Osteoblast (primary cell): ENCODE measurements at regions not wholly inside any gene's neighbourhood (a gene's known extent, or its start where the extent isn't known, plus 50 kb on each side); places are given as distances from the start of the nearest gene placed in this dataset.

Experiments
- DNase-seq: peaks from one replicate; pipeline ENCODE4 v3.0.0; 2011; ENCODE audit warnings: low spot score, mixed read lengths; ENCODE audit not compliant: insufficient read length; ENCODE audit errors: missing footprints
- H2AFZ ChIP-seq: 2 replicates; pipeline ENCODE4 v1.6.0; 2011; ENCODE audit warnings: mild to moderate bottlenecking, low read length
- H3K27ac ChIP-seq: 2 replicates; pipeline ENCODE4 v1.5.1; 2011; ENCODE audit warnings: mild to moderate bottlenecking, low read depth, low read length, moderate library complexity
- H3K27me3 ChIP-seq: 2 replicates; pipeline ENCODE4 v1.6.0; 2012; ENCODE audit warnings: mild to moderate bottlenecking, control low read depth, inconsistent platforms, low read length, moderate library complexity; ENCODE audit not compliant: insufficient read depth
- H3K36me3 ChIP-seq: 2 replicates; pipeline ENCODE4 v1.5.1; 2011; ENCODE audit warnings: mild to moderate bottlenecking, low read length, control low read depth, moderate library complexity; ENCODE audit not compliant: insufficient read depth
- H3K4me1 ChIP-seq: 2 replicates; pipeline ENCODE4 v1.5.1; 2011; ENCODE audit warnings: mild to moderate bottlenecking, low read length, control low read depth, moderate library complexity; ENCODE audit not compliant: insufficient read depth
- H3K4me2 ChIP-seq: 2 replicates; pipeline ENCODE4 v1.6.0; 2011; ENCODE audit warnings: mild to moderate bottlenecking, low read length; ENCODE audit not compliant: insufficient read depth
- H3K4me3 ChIP-seq: fragments of 200-600 bp; sonication (generic); 3 replicates; pipeline ENCODE4 v1.5.1; 2012; ENCODE audit warnings: mild to moderate bottlenecking, low read length, inconsistent platforms; ENCODE audit not compliant: insufficient read depth
- H3K79me2 ChIP-seq: 2 replicates; pipeline ENCODE4 v1.6.0; 2012; ENCODE audit warnings: mild to moderate bottlenecking, low read length, control low read depth, inconsistent platforms; ENCODE audit not compliant: insufficient read depth
- H3K9me3 ChIP-seq: 2 replicates; pipeline ENCODE4 v1.5.1; 2011; ENCODE audit warnings: low read depth, low read length, control low read depth
- H4K20me1 ChIP-seq: 2 replicates; pipeline ENCODE4 v1.6.0; 2012; ENCODE audit warnings: mild to moderate bottlenecking, low read length, control low read depth; ENCODE audit not compliant: insufficient read depth
- TF ChIP-seq, protein P1 (sequence below): IDR thresholded peaks from 2 replicates; pipeline ENCODE4 v1.5.1; 2011; ENCODE audit warnings: mild to moderate bottlenecking, low read depth, low read length, moderate library complexity; ENCODE audit errors: extremely low read depth

- H4K20me1 ChIP-seq = no peaks in the 10 kb centered on the region
- H3K27ac ChIP-seq = no peak overlapping the region
- no peaks in the 10 kb centered on the region for H3K79me2 ChIP-seq
- H3K36me3 ChIP-seq = no peaks in the 10 kb centered on the region
- TF ChIP-seq, protein P1, sequence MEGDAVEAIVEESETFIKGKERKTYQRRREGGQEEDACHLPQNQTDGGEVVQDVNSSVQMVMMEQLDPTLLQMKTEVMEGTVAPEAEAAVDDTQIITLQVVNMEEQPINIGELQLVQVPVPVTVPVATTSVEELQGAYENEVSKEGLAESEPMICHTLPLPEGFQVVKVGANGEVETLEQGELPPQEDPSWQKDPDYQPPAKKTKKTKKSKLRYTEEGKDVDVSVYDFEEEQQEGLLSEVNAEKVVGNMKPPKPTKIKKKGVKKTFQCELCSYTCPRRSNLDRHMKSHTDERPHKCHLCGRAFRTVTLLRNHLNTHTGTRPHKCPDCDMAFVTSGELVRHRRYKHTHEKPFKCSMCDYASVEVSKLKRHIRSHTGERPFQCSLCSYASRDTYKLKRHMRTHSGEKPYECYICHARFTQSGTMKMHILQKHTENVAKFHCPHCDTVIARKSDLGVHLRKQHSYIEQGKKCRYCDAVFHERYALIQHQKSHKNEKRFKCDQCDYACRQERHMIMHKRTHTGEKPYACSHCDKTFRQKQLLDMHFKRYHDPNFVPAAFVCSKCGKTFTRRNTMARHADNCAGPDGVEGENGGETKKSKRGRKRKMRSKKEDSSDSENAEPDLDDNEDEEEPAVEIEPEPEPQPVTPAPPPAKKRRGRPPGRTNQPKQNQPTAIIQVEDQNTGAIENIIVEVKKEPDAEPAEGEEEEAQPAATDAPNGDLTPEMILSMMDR = no peak
- no peak overlapping the region for H3K4me2 ChIP-seq
- H3K9me3 ChIP-seq = no peaks in the 10 kb centered on the region
- H3K4me1 ChIP-seq = no peaks in the 10 kb centered on the region
- DNase-seq = no peak
- H3K4me3 ChIP-seq = no peak overlapping the region
- no peaks in the 10 kb centered on the region for H3K27me3 ChIP-seq
- no peak overlapping the region for H2AFZ ChIP-seq
Observed at GRCh38 chr12:28817524-28817923, 331.6 kb upstream of the FAR2 start.

DNA sequence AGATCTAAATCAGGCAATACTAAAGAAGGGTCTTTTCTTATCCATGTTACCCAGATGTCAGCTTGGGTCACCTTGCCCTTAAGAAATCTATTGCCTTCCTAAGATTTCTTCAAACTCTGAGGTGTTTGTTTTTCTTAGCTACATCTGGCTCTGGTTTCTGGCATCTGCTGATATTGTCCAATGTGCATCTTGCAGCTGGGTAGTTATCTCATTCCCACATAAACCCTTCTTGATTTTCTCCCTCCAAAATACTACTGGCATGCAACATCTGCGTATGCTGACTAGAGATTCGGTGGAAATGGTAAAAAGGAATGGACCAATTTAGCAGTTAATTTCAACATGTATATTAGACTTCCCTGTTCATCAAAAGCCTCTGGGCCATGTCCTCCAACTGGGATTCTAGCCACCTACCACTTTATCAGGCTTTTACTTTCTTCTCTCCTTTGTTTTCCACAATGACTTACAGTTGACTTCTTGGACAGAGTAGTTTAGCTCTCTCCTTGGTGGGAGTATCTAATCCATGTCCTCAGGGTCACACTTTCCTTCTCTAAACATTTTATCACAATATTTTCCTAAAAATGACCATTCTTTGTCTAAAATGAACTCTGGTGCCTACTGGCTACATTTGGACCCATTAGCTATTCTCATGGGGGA is 324.8 kb upstream of the FAR2 start:
- Histone ChIP-seq H3K27me3 (no peaks in the 10 kb centered on the region), H3K27ac (no peak overlapping the region), H3K79me2 (no peaks in the 10 kb centered on the region), H2AFZ (no peak overlapping the region), H3K36me3 (no peaks in the 10 kb centered on the region), H3K4me2 (no peak overlapping the region), H3K4me3 (no peak overlapping the region), H3K9me3 (no peaks in the 10 kb centered on the region), H4K20me1 (no peaks in the 10 kb centered on the region), H3K4me1 (no peaks in the 10 kb centered on the region)
- TF ChIP-seq, protein P1 = no peak
- no peak for DNase-seq

DNA sequence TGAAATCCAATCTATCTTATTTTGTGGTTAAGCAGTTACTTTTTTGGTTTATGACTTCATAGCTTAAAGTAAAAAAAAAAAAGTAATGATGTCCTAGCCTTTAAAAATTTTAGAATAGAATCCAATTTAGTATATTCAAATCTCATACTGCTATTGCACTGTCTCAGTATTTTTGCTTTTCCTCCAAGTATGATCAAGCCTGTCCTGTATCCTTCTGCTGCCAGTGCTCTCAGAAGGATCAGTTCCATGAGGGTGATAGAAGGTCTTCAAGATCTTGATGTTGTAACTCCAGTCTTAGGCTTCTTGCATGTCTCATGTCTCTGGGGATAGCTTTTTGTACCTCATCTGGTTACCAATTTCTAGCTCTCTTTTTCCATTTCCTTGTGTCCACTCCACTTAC is 324.2 kb upstream of the FAR2 start:
- no peak for DNase-seq
- H3K79me2 ChIP-seq = no peaks in the 10 kb centered on the region
- no peak overlapping the region for H2AFZ ChIP-seq
- H3K27ac ChIP-seq = no peak overlapping the region
- no peak overlapping the region for H3K4me2 ChIP-seq
- no peaks in the 10 kb centered on the region for H3K9me3 ChIP-seq
- TF ChIP-seq, protein P1 = no peak
- H3K36me3 ChIP-seq = no peaks in the 10 kb centered on the region
- H3K4me3 ChIP-seq = no peak overlapping the region
- H4K20me1 ChIP-seq = no peaks in the 10 kb centered on the region
- H3K27me3 ChIP-seq = no peaks in the 10 kb centered on the region
- no peaks in the 10 kb centered on the region for H3K4me1 ChIP-seq

DNA sequence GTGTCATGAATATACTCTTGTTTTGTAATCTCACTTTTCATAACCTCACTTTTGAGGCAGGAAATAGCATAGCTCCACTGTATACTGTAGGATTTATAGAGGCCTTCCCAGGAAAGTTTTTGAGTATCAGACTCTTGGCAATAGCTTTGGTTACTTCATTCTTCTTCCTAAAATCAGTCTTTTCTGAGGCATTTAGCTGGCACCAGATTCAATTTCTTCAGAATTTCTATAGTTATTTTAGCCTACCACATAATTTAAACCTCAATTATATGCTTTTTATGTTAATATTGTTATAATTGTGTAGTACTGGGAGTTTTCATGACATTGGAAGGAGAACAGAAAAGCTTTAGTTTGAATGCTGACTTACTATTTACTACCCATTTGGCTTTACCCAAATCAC is 322.3 kb upstream of the FAR2 start:
- no peaks in the 10 kb centered on the region for H3K36me3 ChIP-seq
- DNase-seq = no peak
- H3K27ac ChIP-seq = no peak overlapping the region
- H3K27me3 ChIP-seq = no peaks in the 10 kb centered on the region
- H2AFZ ChIP-seq = no peak overlapping the region
- TF ChIP-seq, protein P1 = no peak
- no peaks in the 10 kb centered on the region for H3K79me2 ChIP-seq
- no peak overlapping the region for H3K4me3 ChIP-seq
- H3K4me1 ChIP-seq = no peaks in the 10 kb centered on the region
- no peaks in the 10 kb centered on the region for H4K20me1 ChIP-seq
- no peak overlapping the region for H3K4me2 ChIP-seq
- H3K9me3 ChIP-seq = no peaks in the 10 kb centered on the region
